Right lobe of liver (tissue), 6 donors: ENCODE measurements at regions not wholly inside any gene's neighbourhood (a gene's known extent, or its start where the extent isn't known, plus 50 kb on each side); places are given as distances from the start of the nearest gene placed in this dataset.

ENCODE experiments used
- ATAC-seq, 4 donors: fragments of 200-7000 bp; cut with Tn5 transposase; one replicate each; pipeline ENCODE4 v1.9.1; 2020; ENCODE audit warnings: mild to moderate bottlenecking in 4 of 4, moderate library complexity in 4 of 4
- DNase-seq, 3 donors: peaks; one replicate each; pipeline ENCODE4 v3.0.0-alpha.2; 2020
- H3K27ac ChIP-seq, 3 donors: fragments of 200-600 bp; one replicate each; pipeline ENCODE4 v1.8.0; 2022
- H3K27me3 ChIP-seq, 2 donors: fragments of 200-600 bp; one replicate each; pipeline ENCODE4 v1.8.0; 2022
- H3K36me3 ChIP-seq, 4 donors: fragments of 200-600 bp; sonication (generic) in 1 of 4; one replicate each; pipeline versions ENCODE4 v1.5.1 to v1.8.0; 2017 to 2022; ENCODE audit warnings: control low read depth in 1 of 4
- H3K4me1 ChIP-seq, 4 donors: fragments of 200-600 bp; sonication (generic) in 1 of 4; one replicate each; pipeline versions ENCODE4 v1.5.1 to v1.8.0; 2017 to 2022; ENCODE audit warnings: control low read depth in 1 of 4
- H3K4me3 ChIP-seq, 3 donors: fragments of 200-600 bp; one replicate each; pipeline ENCODE4 v1.8.0; 2022
- H3K9me3 ChIP-seq, 4 donors: fragments of 200-600 bp; sonication (generic) in 1 of 4; one replicate each; pipeline versions ENCODE4 v1.5.1 to v1.8.0; 2017 to 2022; ENCODE audit warnings: control low read depth in 1 of 4
- POLR2A ChIP-seq: fragments of 450-650 bp; IDR thresholded peaks from one replicate; pipeline ENCODE4 v1.6.1; 2017; ENCODE audit warnings: antibody characterized with exemption, mild to moderate bottlenecking
- WGBS: methylation state at CpG from one replicate; pipeline ENCODE4 v1.1.6; 2018; ENCODE audit warnings: low coverage, low lambda C conversion rate; ENCODE audit not compliant: insufficient coverage; ENCODE audit errors: missing lambda C conversion rate; 5-methylcytosine and 5-hydroxymethylcytosine counted together
- intact Hi-C, 2 donors: fragments of 100-400 bp; cut with DNase I; formaldehyde crosslinking; loops; one replicate each; pipeline versions ENCODE4 v1.11.2 to v1.14.1; 2022
- TF ChIP-seq, protein P1 (sequence below), 4 donors: fragments of 200-600 bp in 3 of 4; fragments of 450-650 bp in 1 of 4; IDR thresholded peaks; one replicate each; pipeline versions ENCODE4 v1.5.1 to v1.8.0; 2016 to 2022; ENCODE audit warnings: antibody characterized with exemption in 4 of 4, mild to moderate bottlenecking in 2 of 4
- donor health status: DM: no; HTN: yes; CAD: no.
- donor health status: DM: no; HTN: no; CAD: no.
- donor health status: DM: no; HTN: no; CAD: no.
- donor health status: DM: no; HTN: yes; CAD: no.
- donor health status: DM: no; HTN: yes; CAD: no.

- TF ChIP-seq, protein P1, sequence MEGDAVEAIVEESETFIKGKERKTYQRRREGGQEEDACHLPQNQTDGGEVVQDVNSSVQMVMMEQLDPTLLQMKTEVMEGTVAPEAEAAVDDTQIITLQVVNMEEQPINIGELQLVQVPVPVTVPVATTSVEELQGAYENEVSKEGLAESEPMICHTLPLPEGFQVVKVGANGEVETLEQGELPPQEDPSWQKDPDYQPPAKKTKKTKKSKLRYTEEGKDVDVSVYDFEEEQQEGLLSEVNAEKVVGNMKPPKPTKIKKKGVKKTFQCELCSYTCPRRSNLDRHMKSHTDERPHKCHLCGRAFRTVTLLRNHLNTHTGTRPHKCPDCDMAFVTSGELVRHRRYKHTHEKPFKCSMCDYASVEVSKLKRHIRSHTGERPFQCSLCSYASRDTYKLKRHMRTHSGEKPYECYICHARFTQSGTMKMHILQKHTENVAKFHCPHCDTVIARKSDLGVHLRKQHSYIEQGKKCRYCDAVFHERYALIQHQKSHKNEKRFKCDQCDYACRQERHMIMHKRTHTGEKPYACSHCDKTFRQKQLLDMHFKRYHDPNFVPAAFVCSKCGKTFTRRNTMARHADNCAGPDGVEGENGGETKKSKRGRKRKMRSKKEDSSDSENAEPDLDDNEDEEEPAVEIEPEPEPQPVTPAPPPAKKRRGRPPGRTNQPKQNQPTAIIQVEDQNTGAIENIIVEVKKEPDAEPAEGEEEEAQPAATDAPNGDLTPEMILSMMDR (IDR thresholded peaks at IDR 0.05): no peak
- TF ChIP-seq POLR2A: no peak
- intact Hi-C loops: no loop called here
- DNase-seq: no peak
- ATAC-seq: no peak
- H3K27me3 ChIP-seq: no peaks in the 10 kb centered on the region
- H3K27ac ChIP-seq: no peak overlapping the region
- no peaks in the 10 kb centered on the region for H3K9me3 ChIP-seq
- no peaks in the 10 kb centered on the region for H3K36me3 ChIP-seq
- 100% methylated on average over 5 of the region's 5 CpGs for WGBS
- H3K4me1 ChIP-seq: no peaks in the 10 kb centered on the region
- H3K4me3 ChIP-seq: no peak overlapping the region
These were observed 90.2 kb upstream of the ITGB1 start for GRCh38 chr10:33048223-33048622.

DNA sequence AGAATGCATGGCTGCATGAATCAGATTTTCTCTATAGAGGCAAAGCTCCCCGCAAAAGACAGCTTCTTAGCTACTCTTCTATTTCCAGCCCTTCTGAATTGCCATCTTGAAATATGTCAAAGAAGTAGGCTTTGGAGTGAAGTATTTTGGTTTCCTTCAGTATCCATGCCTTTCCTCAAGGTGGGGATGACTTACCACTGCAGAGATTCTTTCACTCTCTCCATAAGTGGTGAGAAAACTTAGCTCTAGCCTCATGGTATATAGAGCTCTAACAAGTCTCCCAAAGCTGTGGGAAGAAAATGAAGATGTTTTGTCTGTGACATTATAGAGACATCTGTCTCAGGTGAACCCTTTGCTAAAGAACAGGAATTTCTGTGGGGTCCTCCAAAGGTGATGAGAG, 89.6 kb upstream of the ITGB1 start:
- no peak for ATAC-seq
- Histone ChIP-seq H3K27ac (no peak overlapping the region), H3K27me3 (no peaks in the 10 kb centered on the region), H3K4me1 (no peaks in the 10 kb centered on the region), H3K9me3 (no peaks in the 10 kb centered on the region), H3K4me3 (no peak overlapping the region), H3K36me3 (no peaks in the 10 kb centered on the region)
- TF ChIP-seq POLR2A: no peak
- TF ChIP-seq, protein P1 (IDR thresholded peaks at IDR 0.05): no peak
- intact Hi-C loops: no loop called here
- no peak for DNase-seq
- 100% methylated on average over 1 of the region's 1 CpG for WGBS

DNA sequence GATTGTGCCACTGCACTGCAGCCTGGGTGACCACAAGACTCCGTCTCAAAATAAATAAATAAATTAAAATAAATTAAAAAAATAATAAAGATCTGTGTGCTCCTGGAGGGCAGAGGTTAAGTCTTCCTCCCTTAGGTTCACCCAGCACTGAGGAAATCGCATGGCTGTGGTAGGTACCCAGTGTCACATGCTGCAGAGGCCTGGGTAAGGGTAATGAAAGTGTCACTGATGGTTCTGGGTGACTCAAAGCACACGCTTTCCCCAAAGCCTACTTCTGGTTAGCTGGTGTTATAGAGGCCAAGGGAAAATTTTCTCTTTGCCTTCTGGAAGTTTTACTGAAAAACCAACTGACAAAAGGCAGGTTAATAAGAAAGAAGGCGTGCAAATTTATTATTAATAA, 88.8 kb upstream of the ITGB1 start:
- no peaks in the 10 kb centered on the region for H3K4me1 ChIP-seq
- intact Hi-C loops: no loop called here
- H3K9me3 ChIP-seq: no peaks in the 10 kb centered on the region
- no peaks in the 10 kb centered on the region for H3K27me3 ChIP-seq
- H3K36me3 ChIP-seq: no peaks in the 10 kb centered on the region
- ATAC-seq (no peak), DNase-seq (no peak)
- TF ChIP-seq, protein P1 (IDR thresholded peaks at IDR 0.05): no peak
- TF ChIP-seq POLR2A: no peak
- H3K4me3 ChIP-seq: no peak overlapping the region
- no peak overlapping the region for H3K27ac ChIP-seq
- 93% methylated on average over 4 of the region's 4 CpGs for WGBS

- Histone ChIP-seq H3K4me3 (no peak overlapping the region), H3K4me1 (no peaks in the 10 kb centered on the region), H3K27me3 (no peaks in the 10 kb centered on the region), H3K9me3 (no peaks in the 10 kb centered on the region), H3K27ac (no peak overlapping the region), H3K36me3 (no peaks in the 10 kb centered on the region)
- intact Hi-C loops: no loop called here
- DNase-seq: no peak
- TF ChIP-seq, protein P1 (IDR thresholded peaks at IDR 0.05): no peak
- no peak for TF ChIP-seq POLR2A
- 100% methylated on average over 2 of the region's 2 CpGs for WGBS
- no peak for ATAC-seq
These were observed 87.4 kb upstream of the ITGB1 start for GRCh38 chr10:33045421-33045820.

DNA sequence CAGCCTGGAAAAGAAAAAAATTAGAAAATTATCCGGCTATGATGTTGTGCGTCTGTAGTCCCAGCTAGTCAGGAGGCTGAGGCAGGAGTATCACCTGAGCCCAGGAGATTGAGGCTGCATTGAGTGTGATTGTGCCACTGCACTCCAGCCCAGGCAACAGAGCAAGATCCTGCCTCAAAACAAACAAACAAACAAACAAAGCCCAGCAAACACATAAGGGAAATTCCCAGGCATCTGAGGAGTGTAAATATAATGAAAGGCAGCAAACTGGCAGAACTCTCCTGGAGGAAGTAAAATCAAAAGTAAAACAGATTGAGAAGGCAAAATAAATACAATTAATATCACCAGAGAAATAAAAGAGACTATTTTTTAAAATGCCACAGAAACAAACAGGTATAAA, 84.5 kb upstream of the ITGB1 start:
- H3K9me3 ChIP-seq: no peaks in the 10 kb centered on the region
- 95% methylated on average over 2 of the region's 2 CpGs for WGBS
- no peaks in the 10 kb centered on the region for H3K36me3 ChIP-seq
- no peak overlapping the region for H3K4me3 ChIP-seq
- ATAC-seq (peak in 1 of 4 donors; percentile 75), DNase-seq (no peak)
- no peaks in the 10 kb centered on the region for H3K27me3 ChIP-seq
- H3K27ac ChIP-seq: no peak overlapping the region
- H3K4me1 ChIP-seq: no peaks in the 10 kb centered on the region
- intact Hi-C loops: no loop called here
- TF ChIP-seq POLR2A: no peak
- TF ChIP-seq, protein P1 (IDR thresholded peaks at IDR 0.05): no peak
